ENCODE measurements at regions not wholly inside any gene's neighbourhood (a gene's known extent, or its start where the extent isn't known, plus 50 kb on each side); places are given as distances from the start of the nearest gene placed in this dataset.
"Not testable (repeated sequence)": the region's sequence is repeated elsewhere in the genome, so short reads cannot be mapped to it uniquely, and the experiment has no call there.

- H3K4me1 ChIP-seq; intact Hi-C loops (cut with DNase I; ENCODE audit: low total_unique reads); ATAC-seq; in situ Hi-C loops (cut with MboI; ENCODE audit: low sequenced_read_pairs in 4 of 4); H3K9me3 ChIP-seq; H3K27me3 ChIP-seq; DNase-seq; H3K4me3 ChIP-seq; H3K36me3 ChIP-seq; H3K27ac ChIP-seq: not testable (repeated sequence)
Measured at GRCh38 chr1:219863816-219864215, 64.5 kb downstream of the SLC30A10 start.

GRCh38 chr1:219862366-219862765, 66.0 kb downstream of the SLC30A10 start:
- intact Hi-C loops (cut with DNase I; ENCODE audit: low total_unique reads): no loop called here
- Histone ChIP-seq H3K9me3 (no peaks in the 10 kb centered on the region), H3K4me1 (no peaks in the 10 kb centered on the region), H3K27ac (no peak overlapping the region), H3K27me3 (no peaks in the 10 kb centered on the region), H3K36me3 (no peaks in the 10 kb centered on the region), H3K4me3 (no peak overlapping the region)
- in situ Hi-C loops (cut with MboI; ENCODE audit: low sequenced_read_pairs in 4 of 4): no loop called here
- ATAC-seq (no peak), DNase-seq (no peak)
- TF ChIP-seq POLR2A (IDR thresholded peaks at IDR 0.05) (no peak), CTCF (IDR thresholded peaks at IDR 0.05 in 4 of 5, conservative IDR thresholded peaks at IDR 0.05 in 1 of 5) (no peak)

- ATAC-seq: no peak
- in situ Hi-C loops (cut with MboI; ENCODE audit: low sequenced_read_pairs in 4 of 4) (no loop called here), intact Hi-C loops (cut with DNase I; ENCODE audit: low total_unique reads) (no loop called here)
- H3K4me3 ChIP-seq: no peak overlapping the region
- H3K36me3 ChIP-seq: no peaks in the 10 kb centered on the region
- no peak for DNase-seq
- no peak for TF ChIP-seq POLR2A (IDR thresholded peaks at IDR 0.05)
- H3K27me3 ChIP-seq: no peaks in the 10 kb centered on the region
- H3K4me1 ChIP-seq: no peaks in the 10 kb centered on the region
- no peaks in the 10 kb centered on the region for H3K9me3 ChIP-seq
- no peak overlapping the region for H3K27ac ChIP-seq
Measured at GRCh38 chr1:219858980-219859379, 69.4 kb downstream of the SLC30A10 start.

GRCh38 chr1:219847215-219847855, 81.0 kb downstream of the SLC30A10 start:
- DNase-seq (no peak), ATAC-seq (no peak)
- no peaks in the 10 kb centered on the region for H3K9me3 ChIP-seq
- no peak overlapping the region for H3K4me3 ChIP-seq
- H3K4me1 ChIP-seq: no peaks in the 10 kb centered on the region
- no peak overlapping the region for H3K27ac ChIP-seq
- H3K36me3 ChIP-seq: no peaks in the 10 kb centered on the region
- in situ Hi-C loops (cut with MboI; ENCODE audit: low sequenced_read_pairs in 4 of 4): no loop called here
- TF ChIP-seq CTCF (IDR thresholded peaks at IDR 0.05 in 4 of 5, conservative IDR thresholded peaks at IDR 0.05 in 1 of 5): no peak
- no peak for TF ChIP-seq POLR2A (IDR thresholded peaks at IDR 0.05)
- no peaks in the 10 kb centered on the region for H3K27me3 ChIP-seq
- intact Hi-C loops (cut with DNase I; ENCODE audit: low total_unique reads): no loop called here

GRCh38 chr1:219839595-219839994, 88.8 kb downstream of the SLC30A10 start:
- H3K27ac ChIP-seq; H3K27me3 ChIP-seq; DNase-seq; H3K4me3 ChIP-seq; H3K9me3 ChIP-seq; in situ Hi-C loops (cut with MboI; ENCODE audit: low sequenced_read_pairs in 4 of 4); intact Hi-C loops (cut with DNase I; ENCODE audit: low total_unique reads); ATAC-seq; H3K4me1 ChIP-seq; H3K36me3 ChIP-seq: not testable (repeated sequence)

GRCh38 chr1:219837994-219838294, 90.4 kb downstream of the SLC30A10 start:
- in situ Hi-C loops (cut with MboI; ENCODE audit: low sequenced_read_pairs in 4 of 4) (no loop called here), intact Hi-C loops (cut with DNase I; ENCODE audit: low total_unique reads) (no loop called here)
- Histone ChIP-seq H3K9me3 (no peaks in the 10 kb centered on the region), H3K36me3 (no peaks in the 10 kb centered on the region), H3K27me3 (no peaks in the 10 kb centered on the region), H3K4me3 (no peak overlapping the region), H3K27ac (no peak overlapping the region), H3K4me1 (no peaks in the 10 kb centered on the region)
- no peak for ATAC-seq
- TF ChIP-seq POLR2A (IDR thresholded peaks at IDR 0.05) (no peak), CTCF (IDR thresholded peaks at IDR 0.05 in 4 of 5, conservative IDR thresholded peaks at IDR 0.05 in 1 of 5) (no peak)
- no peak for DNase-seq
